Frontal cortex (tissue), 3 donors: ENCODE measurements at regions not wholly inside any gene's neighbourhood (a gene's known extent, or its start where the extent isn't known, plus 50 kb on each side); places are given as distances from the start of the nearest gene placed in this dataset.
"Not testable (repeated sequence)": the region's sequence is repeated elsewhere in the genome, so short reads cannot be mapped to it uniquely, and the experiment has no call there.

Source experiments
- DNase-seq, 2 donors: peaks; one replicate each; pipeline ENCODE4 v3.0.0; 2012; ENCODE audit warnings: low spot score in 2 of 2
- FAIRE-seq: peaks from 2 replicates; lab custom pipeline; 2012; peaks lifted over from hg19 to GRCh38; lab: Jason Lieb, UNC
- donor health status: control.
- donor health status: control.
- donor health status: control.

GRCh38 chr7:67916571-67917436, 920.2 kb downstream of the TYW1 start:
- FAIRE-seq = no peak

GRCh38 chr7:67917437-67917755, 920.8 kb downstream of the TYW1 start:
- DNase-seq (no peak), FAIRE-seq (no peak)

More at GRCh38 chr7:67916571-67917436, 920.2 kb downstream of the TYW1 start:
- no peak for DNase-seq

DNA sequence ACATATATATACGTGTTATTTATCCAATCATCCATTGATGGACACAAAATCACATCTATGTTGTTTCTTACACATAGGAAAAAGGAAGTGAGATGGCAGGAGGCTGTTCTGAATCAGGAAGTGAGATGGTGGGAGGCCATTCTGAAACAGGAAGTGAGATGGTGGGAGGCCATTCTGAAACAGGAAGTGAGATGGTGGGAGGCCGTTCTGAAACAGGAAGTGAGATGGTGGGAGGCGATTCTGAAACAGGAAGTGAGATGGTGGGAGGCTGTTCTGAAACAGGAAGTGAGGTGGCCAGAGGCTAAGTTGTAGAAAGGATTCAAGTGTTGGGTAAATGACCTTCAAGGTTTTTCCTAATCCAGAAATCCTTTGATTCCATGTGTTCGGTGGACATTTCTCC, 921.5 kb downstream of the TYW1 start:
- FAIRE-seq = no peak

DNA sequence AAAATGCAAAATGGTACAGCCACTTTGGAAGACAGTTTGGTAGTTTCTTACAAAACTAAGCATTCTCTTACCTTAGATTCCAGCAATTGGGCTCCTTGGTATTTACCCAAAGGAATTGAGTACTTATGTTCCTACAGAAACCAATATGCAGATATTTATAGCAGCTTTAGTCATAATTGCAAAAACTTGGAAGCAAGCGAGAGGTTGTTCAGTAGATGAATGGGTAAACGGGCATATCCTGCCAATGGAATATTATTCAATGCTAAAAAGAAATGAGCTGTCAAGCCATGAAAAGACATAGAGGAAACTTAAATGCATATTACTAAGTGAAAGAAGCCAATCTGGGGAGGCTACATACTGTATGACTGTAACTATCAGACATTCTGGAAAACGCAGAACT, 926.7 kb downstream of the TYW1 start:
- no peak for DNase-seq
- no peak for FAIRE-seq

More for the DNA sequence above, 921.5 kb downstream of the TYW1 start:
- no peak for DNase-seq

- DNase-seq = no peak
- FAIRE-seq = no peak
Observed at GRCh38 chr7:67928141-67928540, 931.5 kb downstream of the TYW1 start.

DNA sequence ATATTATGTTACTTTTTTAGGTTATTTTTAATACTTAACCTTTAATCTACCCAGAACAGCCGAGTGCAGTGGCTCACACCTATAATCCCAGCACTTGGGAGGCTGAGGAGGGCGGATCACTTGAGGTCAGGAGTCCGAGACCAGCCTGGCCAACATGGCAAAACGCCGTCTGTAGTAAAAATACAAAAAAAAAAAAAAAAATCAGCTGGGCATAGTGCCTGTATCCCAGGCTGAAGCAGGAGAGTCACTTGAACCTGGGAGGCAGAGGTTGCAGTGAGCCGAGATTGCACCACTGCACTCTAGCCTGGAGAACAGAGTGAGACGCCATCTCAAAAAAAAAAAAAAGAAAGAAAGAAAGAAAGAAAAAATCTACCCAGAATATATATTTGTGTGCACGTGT, 939.8 kb downstream of the TYW1 start:
- DNase-seq, FAIRE-seq: not testable (repeated sequence)

- DNase-seq (no peak), FAIRE-seq (no peak)
Observed at GRCh38 chr7:67940400-67940799, 943.8 kb downstream of the TYW1 start.

DNA sequence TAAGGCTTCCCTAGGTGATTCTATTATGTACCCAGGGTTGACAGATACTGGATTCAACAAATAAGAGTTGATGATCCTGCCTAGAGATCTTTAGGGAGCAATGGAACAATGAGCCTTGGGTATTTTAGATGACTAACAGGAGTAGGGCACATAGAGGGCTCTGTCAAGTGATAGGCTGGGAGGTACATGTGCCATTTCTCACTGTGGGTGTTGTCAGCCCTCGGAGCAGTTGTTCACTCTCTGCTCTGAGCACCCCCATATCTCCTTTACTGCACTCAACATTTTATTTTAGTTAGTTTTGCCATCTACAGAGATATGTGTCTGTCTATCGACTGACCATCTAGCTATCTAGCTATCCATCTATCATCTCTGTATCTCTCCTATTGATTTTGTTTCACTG, 950.6 kb downstream of the TYW1 start:
- no peak for FAIRE-seq

GRCh38 chr7:67947646-67948045, 951.0 kb downstream of the TYW1 start:
- FAIRE-seq (no peak), DNase-seq (no peak)

More for the DNA sequence above, 950.6 kb downstream of the TYW1 start:
- DNase-seq = no peak

- FAIRE-seq = no peak
- DNase-seq = no peak
Observed at GRCh38 chr7:67950321-67951083, 953.9 kb downstream of the TYW1 start.

DNA sequence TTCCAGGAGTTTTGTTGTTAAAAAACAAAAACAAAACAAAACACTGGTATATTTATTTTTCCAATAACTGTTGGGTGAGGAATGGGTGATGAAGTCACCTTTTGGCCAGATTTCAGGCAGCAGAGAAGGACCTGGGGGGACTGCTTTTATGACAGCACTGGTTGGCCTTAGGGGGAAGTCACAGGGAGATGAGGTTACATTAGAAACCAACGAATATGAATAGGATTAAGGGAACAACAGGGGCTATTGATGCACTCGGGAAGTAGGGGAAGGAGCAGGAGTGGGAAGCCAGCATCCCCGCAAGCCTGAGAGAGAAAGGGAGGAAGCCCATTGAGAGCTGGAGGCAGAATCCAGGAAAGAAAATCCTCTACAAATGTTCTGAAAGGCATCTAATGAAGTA, 958.4 kb downstream of the TYW1 start:
- DNase-seq = no peak

DNA sequence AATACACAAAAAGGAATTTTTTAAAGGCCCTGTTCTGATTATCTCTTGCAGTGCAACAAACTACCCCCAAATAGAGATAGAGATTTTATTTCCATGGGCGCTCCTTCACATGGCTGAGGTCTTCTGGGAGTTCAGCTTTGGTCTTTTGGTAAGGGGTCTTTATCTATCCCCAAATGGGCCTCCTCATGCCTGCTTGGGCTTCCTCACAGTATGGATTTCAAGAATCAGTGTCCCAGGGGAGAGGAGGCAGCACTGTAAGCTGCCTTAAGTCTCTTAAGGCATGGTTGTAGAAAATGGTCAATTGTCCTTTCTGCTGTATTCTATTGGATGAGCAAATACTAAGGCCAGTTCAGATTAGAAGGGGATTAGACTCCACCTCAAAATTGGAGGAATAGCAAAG, 966.2 kb downstream of the TYW1 start:
- DNase-seq (no peak), FAIRE-seq (no peak)

More for the DNA sequence above, 958.4 kb downstream of the TYW1 start:
- FAIRE-seq = no peak

DNA sequence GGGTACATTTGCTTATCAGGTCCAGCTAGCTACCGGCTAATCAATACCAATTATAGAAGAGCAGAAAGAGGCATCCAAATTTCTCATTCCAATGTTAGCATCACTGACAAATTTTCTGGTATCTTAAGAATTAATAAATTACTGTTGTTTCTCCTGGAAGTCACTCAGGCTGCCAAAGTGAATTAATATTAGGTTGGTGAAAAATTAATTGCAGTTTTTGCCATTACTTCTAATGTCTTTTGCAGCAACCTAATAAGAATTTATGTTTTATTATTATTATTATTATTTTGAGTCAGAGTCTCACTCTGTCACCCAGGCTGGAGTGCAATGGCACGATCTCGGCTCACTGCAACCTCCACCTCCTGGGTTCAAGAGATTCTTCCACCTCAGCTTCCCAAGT, 979.9 kb downstream of the TYW1 start:
- DNase-seq (no peak), FAIRE-seq (no peak)

DNA sequence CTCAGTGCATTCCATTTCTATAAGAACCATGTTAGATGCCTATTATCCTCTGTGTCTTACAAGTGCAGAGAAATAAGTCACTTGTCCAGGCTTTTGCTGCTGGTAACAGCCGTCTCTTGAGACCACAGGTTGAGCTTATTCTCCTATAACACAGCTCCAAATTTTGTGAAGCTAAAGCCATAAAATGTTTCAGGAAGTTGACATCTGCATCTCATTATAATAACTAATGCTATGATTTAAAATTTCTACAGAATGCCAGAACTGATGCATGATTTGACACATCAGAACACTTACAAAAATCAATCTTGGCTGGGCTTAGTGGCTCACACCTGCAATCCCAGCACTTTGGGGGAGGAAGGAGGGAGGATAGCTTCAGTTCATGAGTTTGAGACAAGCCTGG, 986.9 kb downstream of the TYW1 start:
- FAIRE-seq (no peak), DNase-seq (no peak)

DNA sequence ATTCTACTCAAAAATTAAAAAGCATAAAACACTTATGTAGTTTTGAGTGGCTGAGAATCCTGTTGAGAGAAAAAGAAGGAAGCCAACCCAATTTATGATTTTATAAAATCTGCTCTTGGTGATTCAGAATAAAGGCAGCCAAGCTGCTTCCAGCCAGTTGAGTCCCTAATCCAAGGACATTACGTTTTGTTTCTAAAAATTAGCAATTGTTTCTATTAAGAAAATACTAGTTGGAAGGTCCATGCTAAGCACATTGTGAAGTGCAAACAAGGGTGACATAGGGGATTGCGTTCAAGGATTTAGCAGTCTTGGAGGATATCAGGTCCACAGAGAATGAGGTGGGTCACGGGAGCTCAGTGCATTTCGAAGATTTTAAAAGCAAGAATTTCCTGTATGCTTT, 987.7 kb downstream of the TYW1 start:
- FAIRE-seq (no peak), DNase-seq (no peak)

DNA sequence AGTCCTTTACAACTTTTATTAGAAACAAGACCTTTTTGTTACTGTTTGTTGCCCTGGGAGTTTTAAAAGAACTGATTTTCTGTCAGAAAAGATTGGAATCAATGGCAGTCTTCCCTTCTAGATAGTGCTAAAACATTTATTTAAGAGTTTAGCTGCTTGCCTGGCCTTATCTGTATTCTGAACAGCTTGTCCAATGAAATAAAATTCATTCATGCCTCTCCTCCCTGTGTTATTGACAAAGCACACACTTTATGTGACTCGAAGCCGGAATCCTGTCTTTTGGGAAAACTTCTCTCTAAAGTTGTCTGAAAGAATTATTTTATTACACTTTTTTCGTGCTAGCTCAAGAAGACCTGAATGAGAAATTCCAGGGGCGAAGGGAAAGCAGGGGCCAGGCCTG, 992.5 kb downstream of the TYW1 start:
- no peak for FAIRE-seq
- DNase-seq = no peak

- DNase-seq (no peak), FAIRE-seq (no peak)
Observed at GRCh38 chr7:67990003-67990402, 993.4 kb downstream of the TYW1 start.

GRCh38 chr7:67990716-67991115, 994.1 kb downstream of the TYW1 start:
- DNase-seq = no peak
- no peak for FAIRE-seq

- FAIRE-seq = no peak
- no peak for DNase-seq
Observed at GRCh38 chr7:67992287-67992686, 995.7 kb downstream of the TYW1 start.

DNA sequence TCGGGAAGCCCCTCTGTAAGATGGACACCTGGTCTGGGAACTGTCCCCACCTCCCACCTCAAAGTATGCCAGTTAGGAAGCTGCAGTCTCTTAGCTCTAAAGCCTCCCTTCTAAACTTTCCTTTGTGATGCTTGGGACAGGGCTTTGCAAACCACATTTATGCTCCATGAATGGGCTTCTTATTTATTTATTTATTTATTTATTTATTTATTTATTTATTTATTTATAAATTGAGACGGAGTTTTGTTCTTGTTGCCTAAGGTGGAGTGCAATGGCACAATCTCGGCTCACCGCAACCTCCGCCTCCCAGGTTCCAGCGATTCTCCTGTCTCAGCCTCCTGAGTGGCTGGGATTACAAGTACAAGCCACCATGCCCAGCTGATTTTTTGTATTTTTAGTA, 1009.4 kb downstream of the TYW1 start:
- FAIRE-seq (no peak), DNase-seq (no peak)

GRCh38 chr7:68006619-68007018, 1010.0 kb downstream of the TYW1 start:
- FAIRE-seq = no peak
- DNase-seq = no peak
